B cell (primary cell): ENCODE measurements at regions not wholly inside any gene's neighbourhood (a gene's known extent, or its start where the extent isn't known, plus 50 kb on each side); places are given as distances from the start of the nearest gene placed in this dataset.

ENCODE experiments used
- ATAC-seq: fragments of 200-7000 bp; cut with Tn5 transposase; one replicate; pipeline ENCODE4 v1.10.0; 2021; ENCODE audit warnings: low read depth, mild to moderate bottlenecking, moderate number of reproducible peaks, moderate library complexity
- CTCF ChIA-PET: fragments of 350-600 bp; sonication (Branson Sonifier 250); formaldehyde crosslinking; loops from one replicate; lab custom pipeline; 2021; ENCODE audit warnings: antibody characterized with exemption, inconsistent platforms; lab: Charles Lee
- POLR2A ChIA-PET: fragments of 350-600 bp; sonication (Branson Sonifier 250); formaldehyde crosslinking; loops from one replicate; lab custom pipeline; 2021; ENCODE audit warnings: antibody characterized with exemption; lab: Charles Lee
- DNase-seq: peaks from one replicate; pipeline ENCODE4 v3.0.0; 2013
- H2AFZ ChIP-seq: 2 replicates; pipeline ENCODE4 v1.6.1; 2012; ENCODE audit warnings: mild to moderate bottlenecking, low read depth, low read length; ENCODE audit not compliant: insufficient read depth, poor library complexity, severe bottlenecking
- H3K27ac ChIP-seq, 2 donors: 1 replicate in 1 of 2; 2 replicates in 1 of 2; pipeline ENCODE4 v1.5.1; 2012 to 2013; ENCODE audit warnings: low read length in 2 of 2, mild to moderate bottlenecking in 2 of 2, moderate library complexity in 1 of 2
- H3K27me3 ChIP-seq, 4 experiments: fragments of 200-600 bp in 1 of 4; sonication (generic) in 1 of 4; replicated peaks in 1 of 4; 1 replicate in 2 of 4; 2 replicates in 2 of 4; pipeline versions ENCODE4 v1.6.1 to v1.7.0; 2013 to 2016; ENCODE audit warnings: low read length in 3 of 4, mild to moderate bottlenecking in 2 of 4, mixed read lengths in 1 of 4, moderate library complexity in 1 of 4; ENCODE audit not compliant: insufficient read depth in 4 of 4, control insufficient read depth in 3 of 4; ENCODE audit errors: control extremely low read depth in 1 of 4
- H3K36me3 ChIP-seq, 2 experiments: replicated peaks in 1 of 2; 1 replicate in 1 of 2; 2 replicates in 1 of 2; pipeline versions ENCODE4 v1.6.1 to v1.7.1; 2013; ENCODE audit warnings: low read length in 1 of 2; ENCODE audit not compliant: insufficient read depth in 2 of 2, control insufficient read depth in 1 of 2; ENCODE audit errors: control extremely low read depth in 1 of 2, extremely low read depth in 1 of 2
- H3K4me1 ChIP-seq, 2 donors: fragments of 200-600 bp in 1 of 2; sonication (generic) in 1 of 2; 1 replicate in 1 of 2; 2 replicates in 1 of 2; pipeline versions ENCODE4 v1.5.1 to v1.6.1; 2013 to 2017; ENCODE audit warnings: low read length in 2 of 2; ENCODE audit not compliant: control insufficient read depth in 2 of 2, insufficient read depth in 2 of 2
- H3K4me2 ChIP-seq: replicated peaks from 2 replicates; pipeline ENCODE3; 2012; ENCODE audit warnings: mild to moderate bottlenecking, low read depth, low read length; ENCODE audit not compliant: poor library complexity, severe bottlenecking
- H3K4me3 ChIP-seq, 5 experiments: fragments of 200-600 bp in 1 of 5; sonication (generic) in 1 of 5; 1 replicate in 3 of 5; 2 replicates in 2 of 5; pipeline versions ENCODE4 v1.5.1 to v1.7.0; 2011 to 2016; ENCODE audit warnings: low read length in 4 of 5, mild to moderate bottlenecking in 4 of 5, low read depth in 2 of 5, control low read depth in 1 of 5, moderate library complexity in 1 of 5; ENCODE audit not compliant: insufficient read depth in 1 of 5; ENCODE audit errors: control extremely low read depth in 1 of 5, extremely low read depth in 1 of 5
- H3K79me2 ChIP-seq: fragments of 200-600 bp; sonication (generic); one replicate; pipeline ENCODE4 v1.6.0; 2016; ENCODE audit warnings: low read length; ENCODE audit not compliant: control insufficient read depth, insufficient read depth
- H3K9ac ChIP-seq: fragments of 200-600 bp; sonication (generic); 2 replicates; pipeline ENCODE4 v1.6.1; 2017; ENCODE audit warnings: mild to moderate bottlenecking, low read length, moderate library complexity
- H3K9me3 ChIP-seq, 3 donors: one replicate each; pipeline versions ENCODE4 v1.6.1 to v1.7.1; 2013; ENCODE audit warnings: low read length in 2 of 3; ENCODE audit not compliant: control insufficient read depth in 2 of 3, insufficient read depth in 1 of 3; ENCODE audit errors: control extremely low read depth in 1 of 3
- H4K20me1 ChIP-seq: 2 replicates; pipeline ENCODE4 v1.6.0; 2012; ENCODE audit warnings: mild to moderate bottlenecking, low read length; ENCODE audit not compliant: insufficient read depth, control insufficient read depth, poor library complexity, severe bottlenecking
- H3K27ac Mint-ChIP-seq: one replicate; pipeline ENCODE4 v1.8.0; 2021; ENCODE audit warnings: mixed read lengths
- H3K27me3 Mint-ChIP-seq: one replicate; pipeline ENCODE4 v1.8.0; 2021; ENCODE audit warnings: mixed read lengths
- H3K4me1 Mint-ChIP-seq: one replicate; pipeline ENCODE4 v1.8.0; 2021; ENCODE audit warnings: mixed read lengths
- H3K4me3 Mint-ChIP-seq: one replicate; pipeline ENCODE4 v1.8.0; 2021; ENCODE audit warnings: mixed read lengths
- H3K9me3 Mint-ChIP-seq: one replicate; pipeline ENCODE4 v1.8.0; 2022; ENCODE audit warnings: mixed read lengths; ENCODE audit not compliant: insufficient read depth
- EZH2 ChIP-seq: IDR thresholded peaks from 2 replicates; pipeline ENCODE4 v1.6.1; 2012; ENCODE audit warnings: borderline replicate concordance, low read depth, mild to moderate bottlenecking, moderate library complexity, low read length; ENCODE audit not compliant: insufficient read depth, poor library complexity, severe bottlenecking
- WGBS: methylation state at CpG from one replicate; pipeline ENCODE4 v1.1.5; 2013; ENCODE audit warnings: missing lambda C conversion rate; ENCODE audit not compliant: insufficient coverage; 5-methylcytosine and 5-hydroxymethylcytosine counted together
- intact Hi-C: fragments of 100-400 bp; cut with micrococcal nuclease; formaldehyde crosslinking; loops from one replicate; pipeline ENCODE4 v1.10.0; 2022
- TF ChIP-seq, protein P1 (sequence below): fragments of 200-600 bp; IDR thresholded peaks from one replicate; pipeline ENCODE4 v1.8.0; 2022; ENCODE audit warnings: antibody characterized with exemption, mild to moderate bottlenecking

DNA sequence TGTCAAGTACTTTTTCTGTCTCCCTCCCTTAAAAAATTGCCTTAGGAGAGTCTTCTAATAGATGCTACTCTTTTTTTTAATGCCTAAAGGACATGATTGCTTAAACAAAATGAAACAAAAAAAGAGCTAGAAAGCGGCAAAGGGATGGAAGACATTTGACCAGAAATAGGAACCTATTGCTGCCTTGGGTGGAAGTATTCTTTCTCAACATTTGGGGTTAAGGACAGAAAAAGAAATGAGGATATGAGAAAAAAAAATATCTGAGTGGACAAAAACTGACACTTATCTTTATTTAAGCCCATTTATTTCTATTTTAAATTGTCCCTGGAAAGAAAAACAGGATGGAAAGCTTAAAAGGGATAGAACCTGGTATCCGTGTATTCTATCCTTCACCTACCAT is 664.9 kb upstream of the CITED2 start:
- H3K4me3 ChIP-seq: no peak overlapping the region
- no peak overlapping the region for H2AFZ ChIP-seq

GRCh38 chr6:140036196-140036595 is 661.7 kb upstream of the CITED2 start:
- H3K4me1 ChIP-seq: no peaks in the 10 kb centered on the region
- ChIA-PET CTCF (no interaction called here), POLR2A (no interaction called here)
- H3K27me3 ChIP-seq: no peaks in the 10 kb centered on the region
- no peak for TF ChIP-seq EZH2
- TF ChIP-seq, protein P1, sequence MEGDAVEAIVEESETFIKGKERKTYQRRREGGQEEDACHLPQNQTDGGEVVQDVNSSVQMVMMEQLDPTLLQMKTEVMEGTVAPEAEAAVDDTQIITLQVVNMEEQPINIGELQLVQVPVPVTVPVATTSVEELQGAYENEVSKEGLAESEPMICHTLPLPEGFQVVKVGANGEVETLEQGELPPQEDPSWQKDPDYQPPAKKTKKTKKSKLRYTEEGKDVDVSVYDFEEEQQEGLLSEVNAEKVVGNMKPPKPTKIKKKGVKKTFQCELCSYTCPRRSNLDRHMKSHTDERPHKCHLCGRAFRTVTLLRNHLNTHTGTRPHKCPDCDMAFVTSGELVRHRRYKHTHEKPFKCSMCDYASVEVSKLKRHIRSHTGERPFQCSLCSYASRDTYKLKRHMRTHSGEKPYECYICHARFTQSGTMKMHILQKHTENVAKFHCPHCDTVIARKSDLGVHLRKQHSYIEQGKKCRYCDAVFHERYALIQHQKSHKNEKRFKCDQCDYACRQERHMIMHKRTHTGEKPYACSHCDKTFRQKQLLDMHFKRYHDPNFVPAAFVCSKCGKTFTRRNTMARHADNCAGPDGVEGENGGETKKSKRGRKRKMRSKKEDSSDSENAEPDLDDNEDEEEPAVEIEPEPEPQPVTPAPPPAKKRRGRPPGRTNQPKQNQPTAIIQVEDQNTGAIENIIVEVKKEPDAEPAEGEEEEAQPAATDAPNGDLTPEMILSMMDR: no peak
- no peak for DNase-seq
- no peak overlapping the region for H3K4me3 ChIP-seq
- H3K36me3 ChIP-seq: no peaks in the 10 kb centered on the region
- no peaks in the 10 kb centered on the region for H3K79me2 ChIP-seq
- peaks cover 6% of the 10 kb centered on the region for H3K27me3 Mint-ChIP-seq
- intact Hi-C loops: no loop called here
- no peak for ATAC-seq
- H3K4me3 Mint-ChIP-seq: no peak overlapping the region
- no CpG with 5 or more reads among the region's 3 CpGs for WGBS
- no peaks in the 10 kb centered on the region for H3K9me3 Mint-ChIP-seq
- no peak overlapping the region for H3K27ac Mint-ChIP-seq
- H2AFZ ChIP-seq: no peak overlapping the region
- peaks cover 0 to 4% (median 0%) of the 10 kb centered on the region in 3 donors for H3K9me3 ChIP-seq
- H3K9ac ChIP-seq: no peak overlapping the region
- no peak overlapping the region for H3K27ac ChIP-seq
- H3K4me2 ChIP-seq: no peak overlapping the region
- no peaks in the 10 kb centered on the region for H3K4me1 Mint-ChIP-seq
- H4K20me1 ChIP-seq: no peaks in the 10 kb centered on the region

More for the DNA sequence above, 664.9 kb upstream of the CITED2 start:
- no peaks in the 10 kb centered on the region for H4K20me1 ChIP-seq
- no peaks in the 10 kb centered on the region for H3K27me3 Mint-ChIP-seq
- no peaks in the 10 kb centered on the region for H3K9me3 Mint-ChIP-seq
- TF ChIP-seq EZH2: no peak
- TF ChIP-seq, protein P1: no peak
- no peaks in the 10 kb centered on the region for H3K4me1 ChIP-seq
- no peaks in the 10 kb centered on the region for H3K27me3 ChIP-seq
- no peak overlapping the region for H3K27ac ChIP-seq
- H3K27ac Mint-ChIP-seq: no peak overlapping the region
- WGBS: no CpG with 5 or more reads among the region's 2 CpGs
- no peaks in the 10 kb centered on the region for H3K4me1 Mint-ChIP-seq
- POLR2A ChIA-PET: no interaction called here
- no peak overlapping the region for H3K4me2 ChIP-seq
- H3K9ac ChIP-seq: no peak overlapping the region
- no peaks in the 10 kb centered on the region for H3K79me2 ChIP-seq
- H3K4me3 Mint-ChIP-seq: no peak overlapping the region
- no peak for DNase-seq
- H3K36me3 ChIP-seq: no peaks in the 10 kb centered on the region
- no peak for ATAC-seq
- CTCF ChIA-PET: interaction anchor here (0.9 kb wide), 1 partner anchor 670 kb away, joined by 3 read pairs; no protein-coding TSS in a partner anchor
- intact Hi-C loops: no loop called here
- peaks cover 0 to 4% (median 0%) of the 10 kb centered on the region in 3 donors for H3K9me3 ChIP-seq
